HL-60 (cell line): ENCODE measurements at regions not wholly inside any gene's neighbourhood (a gene's known extent, or its start where the extent isn't known, plus 50 kb on each side); places are given as distances from the start of the nearest gene placed in this dataset.

ENCODE experiments used
- DNase-seq, 2 experiments: peaks; one replicate each; pipeline ENCODE4 v3.0.0-alpha.2; 2010 to 2020; ENCODE audit warnings: low read depth in 1 of 2, low spot score in 1 of 2
- H3K27ac ChIP-seq: fragments of 250-450 bp; sonication (Bioruptor Pico); replicated peaks from 2 replicates; pipeline ENCODE4 v1.5.1; 2020; ENCODE audit warnings: mild to moderate bottlenecking, moderate library complexity
- H3K27me3 ChIP-seq: fragments of 250-450 bp; sonication (Bioruptor Pico); 2 replicates; pipeline ENCODE4 v1.5.1; 2021; ENCODE audit warnings: mild to moderate bottlenecking, moderate library complexity; ENCODE audit not compliant: insufficient read depth, poor library complexity, severe bottlenecking
- H3K4me3 ChIP-seq: replicated peaks from 2 replicates; pipeline ENCODE4 v1.5.1; 2011; ENCODE audit warnings: mild to moderate bottlenecking, control low read depth, low read length; ENCODE audit not compliant: insufficient read depth
- GABPA ChIP-seq: IDR thresholded peaks from 2 replicates; pipeline ENCODE4 v1.6.1; 2012; ENCODE audit warnings: low read depth

GRCh38 chr6:4185419-4185818 lies 50.0 kb upstream of the ECI2 start:
- no peak for TF ChIP-seq GABPA
- no peak for DNase-seq
- Histone ChIP-seq H3K4me3 (no peak overlapping the region), H3K27me3 (no peaks in the 10 kb centered on the region), H3K27ac (no peak overlapping the region)
